GM19025 (cell line): ENCODE measurements at regions not wholly inside any gene's neighbourhood (a gene's known extent, or its start where the extent isn't known, plus 50 kb on each side); places are given as distances from the start of the nearest gene placed in this dataset.

Source experiments
- ATAC-seq: cut with Tn5 transposase; IDR thresholded peaks from one replicate; pipeline ENCODE4 v1.9.1; 2021; ENCODE audit warnings: mild to moderate bottlenecking, low read depth, moderate library complexity; ENCODE audit not compliant: unreplicated experiment

GRCh38 chr6:22036699-22037098 is 260.1 kb downstream of the PRL start:
- ATAC-seq: no peak

- no peak for ATAC-seq
Observed at GRCh38 chr6:22041797-22042480, 254.9 kb downstream of the PRL start.

- ATAC-seq: no peak
Observed at GRCh38 chr6:22042706-22043105, 254.1 kb downstream of the PRL start.

GRCh38 chr6:22043284-22043962 is 253.4 kb downstream of the PRL start:
- ATAC-seq: no peak

GRCh38 chr6:22045261-22045912 is 251.4 kb downstream of the PRL start:
- no peak for ATAC-seq

- ATAC-seq: no peak
Observed at GRCh38 chr6:22049002-22049401, 247.8 kb downstream of the PRL start.

GRCh38 chr6:22053391-22053997 is 243.3 kb downstream of the PRL start:
- no peak for ATAC-seq

GRCh38 chr6:22056398-22056797 is 240.4 kb downstream of the PRL start:
- ATAC-seq: no peak

GRCh38 chr6:22057962-22058361 is 238.9 kb downstream of the PRL start:
- no peak for ATAC-seq

GRCh38 chr6:22059126-22059525 is 237.7 kb downstream of the PRL start:
- no peak for ATAC-seq

GRCh38 chr6:22059946-22060345 is 236.9 kb downstream of the PRL start:
- no peak for ATAC-seq

GRCh38 chr6:22062807-22063408 is 233.9 kb downstream of the PRL start:
- peak; percentile 66 for ATAC-seq

- no peak for ATAC-seq
Observed at GRCh38 chr6:22064558-22064957, 232.3 kb downstream of the PRL start.

- no peak for ATAC-seq
Observed at GRCh38 chr6:22067122-22067521, 229.7 kb downstream of the PRL start.

- no peak for ATAC-seq
Observed at GRCh38 chr6:22067671-22068070, 229.2 kb downstream of the PRL start.

- ATAC-seq: peak; percentile 46
Observed at GRCh38 chr6:22068561-22069305, 228.1 kb downstream of the PRL start.

GRCh38 chr6:22069306-22069800 is 227.5 kb downstream of the PRL start:
- no peak for ATAC-seq

GRCh38 chr6:22071270-22072041 is 225.4 kb downstream of the PRL start:
- no peak for ATAC-seq

- no peak for ATAC-seq
Observed at GRCh38 chr6:22072949-22073348, 223.9 kb downstream of the PRL start.
